ENCODE measurements at regions not wholly inside any gene's neighbourhood (a gene's known extent, or its start where the extent isn't known, plus 50 kb on each side); places are given as distances from the start of the nearest gene placed in this dataset.

DNA sequence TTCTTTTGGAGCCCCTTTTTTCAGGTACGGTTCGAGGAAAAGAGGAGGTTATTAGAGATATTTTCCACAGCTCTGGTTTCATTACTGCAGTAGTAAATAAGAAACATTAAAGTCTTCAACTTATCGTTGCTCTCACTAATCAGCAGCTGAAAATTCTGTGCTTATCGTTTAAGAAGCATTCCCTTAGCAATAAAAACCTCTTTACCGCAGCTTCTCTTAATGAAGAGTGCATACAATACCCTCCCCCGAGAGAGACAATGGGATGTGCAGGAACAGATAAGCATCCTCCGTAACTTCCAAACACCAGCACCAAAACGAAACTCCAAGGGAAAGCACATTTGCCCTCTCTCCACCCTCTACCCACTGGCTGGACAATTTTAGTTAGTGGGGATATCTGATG, 384.5 kb downstream of the NEBL start:
- H3K9me1 ChIP-seq (ENCODE audit: control insufficient read depth, extremely low read depth, insufficient read depth, low read length) = no peaks in the 10 kb centered on the region
- no peak overlapping the region for H3K4me3 ChIP-seq (ENCODE audit: control insufficient read depth in 2 of 3, extremely low read depth in 1 of 3, insufficient read depth in 2 of 3, low read depth in 1 of 3, low read length in 3 of 3)
- H4K20me1 ChIP-seq (ENCODE audit: control insufficient read depth, extremely low read depth, insufficient read depth, low read length) = no peaks in the 10 kb centered on the region
- no peaks in the 10 kb centered on the region for H3K79me2 ChIP-seq (ENCODE audit: control insufficient read depth, insufficient read depth, low read length)
- DNase-seq (ENCODE audit: low read depth, low spot score) = no peak
- H3K9me3 ChIP-seq (ENCODE audit: control insufficient read depth, low read depth, low read length) = no peaks in the 10 kb centered on the region
- dilution Hi-C loops (cut with MboI; ENCODE audit: extremely low pct_ligation_motif_present, low sequenced_read_pairs) = no loop called here
- no peak for TF ChIP-seq EZH2 (IDR thresholded peaks at IDR 0.05; ENCODE audit: low read length)
- TF ChIP-seq, protein P1, sequence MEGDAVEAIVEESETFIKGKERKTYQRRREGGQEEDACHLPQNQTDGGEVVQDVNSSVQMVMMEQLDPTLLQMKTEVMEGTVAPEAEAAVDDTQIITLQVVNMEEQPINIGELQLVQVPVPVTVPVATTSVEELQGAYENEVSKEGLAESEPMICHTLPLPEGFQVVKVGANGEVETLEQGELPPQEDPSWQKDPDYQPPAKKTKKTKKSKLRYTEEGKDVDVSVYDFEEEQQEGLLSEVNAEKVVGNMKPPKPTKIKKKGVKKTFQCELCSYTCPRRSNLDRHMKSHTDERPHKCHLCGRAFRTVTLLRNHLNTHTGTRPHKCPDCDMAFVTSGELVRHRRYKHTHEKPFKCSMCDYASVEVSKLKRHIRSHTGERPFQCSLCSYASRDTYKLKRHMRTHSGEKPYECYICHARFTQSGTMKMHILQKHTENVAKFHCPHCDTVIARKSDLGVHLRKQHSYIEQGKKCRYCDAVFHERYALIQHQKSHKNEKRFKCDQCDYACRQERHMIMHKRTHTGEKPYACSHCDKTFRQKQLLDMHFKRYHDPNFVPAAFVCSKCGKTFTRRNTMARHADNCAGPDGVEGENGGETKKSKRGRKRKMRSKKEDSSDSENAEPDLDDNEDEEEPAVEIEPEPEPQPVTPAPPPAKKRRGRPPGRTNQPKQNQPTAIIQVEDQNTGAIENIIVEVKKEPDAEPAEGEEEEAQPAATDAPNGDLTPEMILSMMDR (optimal IDR thresholded peaks at IDR 0.05 in 1 of 3, IDR thresholded peaks at IDR 0.05 in 1 of 3, conservative IDR thresholded peaks at IDR 0.05 in 1 of 3; ENCODE audit: extremely low read depth in 1 of 3, insufficient read depth in 2 of 3, low read length in 3 of 3) = no peak
- no peaks in the 10 kb centered on the region for H3K27me3 ChIP-seq (ENCODE audit: control insufficient read depth, extremely low read depth, insufficient read depth, low read length)
- no peak overlapping the region for H3K4me2 ChIP-seq (ENCODE audit: control insufficient read depth, extremely low read depth, insufficient read depth, low read depth, low read length)
- no peaks in the 10 kb centered on the region for H3K36me3 ChIP-seq (ENCODE audit: control insufficient read depth in 2 of 2, extremely low read depth in 1 of 2, insufficient read depth in 2 of 2, low read length in 2 of 2)
- H3K27ac ChIP-seq (ENCODE audit: control insufficient read depth, insufficient read depth, low read length) = no peak overlapping the region
- no peaks in the 10 kb centered on the region for H3K4me1 ChIP-seq (ENCODE audit: control insufficient read depth, extremely low read depth, insufficient read depth, low read length)
- H2AFZ ChIP-seq (ENCODE audit: control insufficient read depth, low read length) = no peak overlapping the region
- FAIRE-seq = no peak
- no peak overlapping the region for H3K9ac ChIP-seq (ENCODE audit: control insufficient read depth, extremely low read depth, insufficient read depth, low read length)

DNA sequence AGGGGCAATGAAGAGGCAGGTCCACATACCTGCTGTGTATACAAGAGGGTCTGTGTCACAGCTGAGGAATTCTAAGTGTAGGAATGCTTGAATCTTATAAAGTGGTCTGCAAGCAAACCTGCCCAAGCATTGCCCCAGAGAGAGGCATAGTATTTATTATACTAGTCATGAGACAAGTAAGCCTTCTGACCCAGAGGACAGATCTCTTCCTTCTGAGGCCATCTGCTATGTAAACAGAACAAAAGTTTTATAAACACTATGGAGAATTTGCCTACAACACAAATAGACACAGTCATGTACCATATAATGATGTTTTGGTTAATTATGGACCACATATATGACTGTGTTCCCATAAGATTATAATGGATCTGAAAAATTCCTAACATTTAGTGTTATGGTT, 388.2 kb downstream of the NEBL start:
- Histone ChIP-seq H4K20me1 (ENCODE audit: control insufficient read depth, extremely low read depth, insufficient read depth, low read length) (no peaks in the 10 kb centered on the region), H3K4me2 (ENCODE audit: control insufficient read depth, extremely low read depth, insufficient read depth, low read depth, low read length) (no peak overlapping the region), H3K27me3 (ENCODE audit: control insufficient read depth, extremely low read depth, insufficient read depth, low read length) (no peaks in the 10 kb centered on the region), H2AFZ (ENCODE audit: control insufficient read depth, low read length) (no peak overlapping the region), H3K9me3 (ENCODE audit: control insufficient read depth, low read depth, low read length) (no peaks in the 10 kb centered on the region), H3K27ac (ENCODE audit: control insufficient read depth, insufficient read depth, low read length) (no peak overlapping the region), H3K9ac (ENCODE audit: control insufficient read depth, extremely low read depth, insufficient read depth, low read length) (no peak overlapping the region), H3K4me3 (ENCODE audit: control insufficient read depth in 2 of 3, extremely low read depth in 1 of 3, insufficient read depth in 2 of 3, low read depth in 1 of 3, low read length in 3 of 3) (no peak overlapping the region), H3K79me2 (ENCODE audit: control insufficient read depth, insufficient read depth, low read length) (no peaks in the 10 kb centered on the region), H3K36me3 (ENCODE audit: control insufficient read depth in 2 of 2, extremely low read depth in 1 of 2, insufficient read depth in 2 of 2, low read length in 2 of 2) (no peaks in the 10 kb centered on the region), H3K4me1 (ENCODE audit: control insufficient read depth, extremely low read depth, insufficient read depth, low read length) (no peaks in the 10 kb centered on the region), H3K9me1 (ENCODE audit: control insufficient read depth, extremely low read depth, insufficient read depth, low read length) (no peaks in the 10 kb centered on the region)
- DNase-seq (ENCODE audit: low read depth, low spot score) (no peak), FAIRE-seq (no peak)
- dilution Hi-C loops (cut with MboI; ENCODE audit: extremely low pct_ligation_motif_present, low sequenced_read_pairs) = no loop called here
- TF ChIP-seq, protein P1 (optimal IDR thresholded peaks at IDR 0.05 in 1 of 3, IDR thresholded peaks at IDR 0.05 in 1 of 3, conservative IDR thresholded peaks at IDR 0.05 in 1 of 3; ENCODE audit: extremely low read depth in 1 of 3, insufficient read depth in 2 of 3, low read length in 3 of 3) = no peak
- TF ChIP-seq EZH2 (IDR thresholded peaks at IDR 0.05; ENCODE audit: low read length) = no peak

Measured in keratinocyte (primary cell).